ENCODE measurements at regions not wholly inside any gene's neighbourhood (a gene's known extent, or its start where the extent isn't known, plus 50 kb on each side); places are given as distances from the start of the nearest gene placed in this dataset.

DNA sequence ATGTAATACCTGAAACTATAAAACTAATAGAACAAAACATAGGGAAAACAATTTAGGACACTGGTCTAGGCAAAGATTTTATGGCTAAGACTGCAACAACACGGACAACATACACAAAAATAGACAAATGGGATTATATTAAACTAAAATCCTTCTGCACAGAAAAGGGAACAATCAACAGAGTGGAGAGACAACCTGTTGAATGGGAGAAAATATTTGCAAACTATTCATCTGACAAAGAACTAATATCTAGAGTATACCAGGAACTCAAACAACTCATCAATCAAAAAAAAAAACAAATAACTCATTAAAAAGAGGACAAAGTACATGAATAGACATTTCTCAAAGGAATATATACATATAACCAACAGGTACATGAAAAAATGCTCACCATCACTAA, 174.5 kb downstream of the FNDC1 start:
- no peak overlapping the region for H3K27ac ChIP-seq
- TF ChIP-seq, protein P1, sequence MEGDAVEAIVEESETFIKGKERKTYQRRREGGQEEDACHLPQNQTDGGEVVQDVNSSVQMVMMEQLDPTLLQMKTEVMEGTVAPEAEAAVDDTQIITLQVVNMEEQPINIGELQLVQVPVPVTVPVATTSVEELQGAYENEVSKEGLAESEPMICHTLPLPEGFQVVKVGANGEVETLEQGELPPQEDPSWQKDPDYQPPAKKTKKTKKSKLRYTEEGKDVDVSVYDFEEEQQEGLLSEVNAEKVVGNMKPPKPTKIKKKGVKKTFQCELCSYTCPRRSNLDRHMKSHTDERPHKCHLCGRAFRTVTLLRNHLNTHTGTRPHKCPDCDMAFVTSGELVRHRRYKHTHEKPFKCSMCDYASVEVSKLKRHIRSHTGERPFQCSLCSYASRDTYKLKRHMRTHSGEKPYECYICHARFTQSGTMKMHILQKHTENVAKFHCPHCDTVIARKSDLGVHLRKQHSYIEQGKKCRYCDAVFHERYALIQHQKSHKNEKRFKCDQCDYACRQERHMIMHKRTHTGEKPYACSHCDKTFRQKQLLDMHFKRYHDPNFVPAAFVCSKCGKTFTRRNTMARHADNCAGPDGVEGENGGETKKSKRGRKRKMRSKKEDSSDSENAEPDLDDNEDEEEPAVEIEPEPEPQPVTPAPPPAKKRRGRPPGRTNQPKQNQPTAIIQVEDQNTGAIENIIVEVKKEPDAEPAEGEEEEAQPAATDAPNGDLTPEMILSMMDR (conservative IDR thresholded peaks at IDR 0.05), result no peak

DNA sequence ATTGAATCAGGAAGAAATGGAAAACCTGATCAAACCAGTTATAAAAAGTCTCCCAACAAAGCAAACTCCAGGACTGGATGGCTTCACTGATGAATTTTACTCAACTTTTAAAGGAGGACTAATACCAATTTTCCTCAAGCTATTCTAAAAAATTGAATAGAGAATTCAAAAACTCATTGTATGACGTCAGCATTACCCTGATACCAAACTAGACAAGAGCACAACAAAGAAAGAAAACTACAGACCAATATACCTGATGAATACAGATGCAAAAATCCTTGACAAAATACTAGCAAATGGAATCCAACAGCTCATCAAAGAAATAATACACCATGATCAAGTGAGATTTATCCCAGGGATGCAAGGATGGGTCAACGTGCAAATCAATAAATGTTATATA, 172.9 kb downstream of the FNDC1 start:
- TF ChIP-seq, protein P1 (conservative IDR thresholded peaks at IDR 0.05), result no peak
- no peak overlapping the region for H3K27ac ChIP-seq

DNA sequence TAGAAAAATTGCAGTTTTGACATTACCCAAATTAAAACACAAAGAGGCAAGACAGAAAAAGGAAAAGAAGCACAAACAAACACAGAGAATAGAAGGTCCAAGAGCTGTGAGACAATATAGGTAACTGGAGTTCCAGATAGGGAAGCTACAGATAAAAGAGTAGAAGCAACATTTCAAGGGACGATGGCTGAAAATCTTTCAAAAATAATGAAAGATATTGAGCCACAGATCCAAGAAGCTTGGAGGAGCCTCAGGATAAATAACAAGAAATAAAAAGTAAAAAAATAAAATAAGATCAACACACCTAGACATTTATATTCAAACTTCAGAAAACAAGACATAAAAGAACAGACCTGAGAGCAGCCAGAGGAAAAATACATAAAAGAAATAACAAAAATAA, 164.9 kb downstream of the FNDC1 start:
- no peak overlapping the region for H3K27ac ChIP-seq
- TF ChIP-seq, protein P1 (conservative IDR thresholded peaks at IDR 0.05), result no peak

DNA sequence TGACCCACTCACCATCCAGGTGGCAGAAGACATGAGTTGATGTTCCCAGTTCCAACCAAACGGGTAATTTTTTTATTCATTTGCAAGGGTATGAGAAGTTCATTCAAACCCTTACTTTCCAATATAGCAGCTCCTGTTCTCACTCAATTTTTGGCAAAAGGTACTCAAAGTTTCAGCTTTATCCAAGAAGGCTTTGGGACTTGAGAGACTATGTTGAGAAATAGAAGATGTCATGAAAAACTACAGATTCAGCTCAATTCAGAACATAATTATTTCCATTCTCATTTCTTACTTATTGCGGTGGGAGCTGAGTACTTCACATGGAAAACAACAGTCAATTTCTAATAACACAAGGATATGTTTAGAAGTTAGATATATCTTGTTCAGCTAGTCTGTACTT, 162.3 kb downstream of the FNDC1 start:
- TF ChIP-seq, protein P1 (conservative IDR thresholded peaks at IDR 0.05), result no peak

DNA sequence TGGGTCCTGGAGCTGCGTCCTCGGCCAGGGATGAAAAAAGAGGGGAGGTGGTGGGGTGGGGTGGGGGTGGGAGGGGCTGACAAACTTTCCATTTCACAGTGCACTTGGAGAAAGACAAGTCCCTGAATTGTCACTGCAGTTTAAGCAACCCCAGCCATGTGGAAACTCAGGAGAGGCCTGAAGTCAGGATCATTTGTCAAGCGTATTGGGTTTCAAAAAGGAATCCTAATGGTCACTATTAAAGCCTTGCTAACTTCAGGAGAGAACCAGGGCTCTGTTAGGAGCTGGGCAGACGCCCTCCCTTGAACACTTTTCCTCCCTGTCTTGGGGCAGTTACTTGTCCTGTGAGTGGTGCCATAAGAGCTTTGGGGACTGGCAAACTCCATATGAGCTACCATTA, 159.9 kb downstream of the FNDC1 start:
- H3K27ac ChIP-seq, result no peak overlapping the region
- TF ChIP-seq, protein P1 (conservative IDR thresholded peaks at IDR 0.05), result no peak

More for the DNA sequence above, 162.3 kb downstream of the FNDC1 start:
- no peak overlapping the region for H3K27ac ChIP-seq

DNA sequence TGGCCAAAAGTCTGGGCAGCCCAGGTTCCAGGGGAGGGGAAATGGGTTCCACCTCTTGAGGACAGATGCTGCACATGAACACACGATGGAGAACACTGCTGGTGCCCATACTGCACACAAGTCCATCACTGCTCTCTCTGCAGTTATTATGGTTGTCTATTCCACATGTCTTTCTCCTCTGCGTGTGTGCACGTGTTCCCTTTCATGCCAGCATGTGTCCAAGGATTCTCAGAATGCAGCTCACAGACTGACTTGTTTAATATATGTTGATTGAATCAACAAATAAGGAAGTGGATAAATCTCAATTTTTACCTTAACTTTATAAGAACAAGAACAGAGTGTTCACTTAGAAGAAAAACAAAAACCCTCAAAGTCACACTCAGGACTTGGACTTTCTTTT, 158.9 kb downstream of the FNDC1 start:
- no peak overlapping the region for H3K27ac ChIP-seq
- TF ChIP-seq, protein P1 (conservative IDR thresholded peaks at IDR 0.05), result no peak

DNA sequence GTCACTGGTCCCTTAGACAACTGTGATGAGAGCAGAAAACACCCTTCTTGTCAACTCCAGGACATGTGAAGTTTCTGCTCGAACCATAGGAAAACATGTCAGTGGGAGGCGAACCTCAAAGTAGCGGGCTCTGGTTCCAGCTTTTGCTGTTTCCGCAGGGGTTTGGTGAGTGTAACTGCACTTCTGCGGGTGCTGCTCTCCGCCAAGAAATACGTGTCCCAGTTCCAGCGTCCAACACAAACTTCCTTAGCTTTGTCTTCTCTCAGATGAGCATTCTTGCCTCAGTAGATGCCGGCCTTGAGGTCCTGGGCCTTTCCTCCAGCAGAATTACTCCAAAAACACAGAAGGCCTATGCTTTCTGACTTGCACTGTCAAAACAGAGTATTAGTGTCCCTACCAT, 156.3 kb downstream of the FNDC1 start:
- no peak overlapping the region for H3K27ac ChIP-seq

More for the DNA sequence above, 156.3 kb downstream of the FNDC1 start:
- TF ChIP-seq, protein P1 (conservative IDR thresholded peaks at IDR 0.05), result no peak
